HepG2 (cell line): ENCODE measurements at regions not wholly inside any gene's neighbourhood (a gene's known extent, or its start where the extent isn't known, plus 50 kb on each side); places are given as distances from the start of the nearest gene placed in this dataset.

Experiments
- ATAC-seq: fragments of 200-7000 bp; cut with Tn5 transposase; 3 replicates; pipeline ENCODE4 v1.9.1; 2020; ENCODE audit warnings: mild to moderate bottlenecking, moderate library complexity
- BruUV-seq: library from RNA; stranded (reverse); fragments of 400-500 nt; replicated peaks from 2 replicates; lab custom pipeline; 2021; lab: Mats Ljungman, UMichigan
- CTCF ChIA-PET: fragments of 300-600 bp; formaldehyde crosslinking; extraction: SDS; loops from one replicate; lab custom pipeline; 2021; ENCODE audit warnings: low total read pairs, inconsistent platforms, low intra/inter-chr PET ratio; lab: Yijun Ruan, JAX
- POLR2A ChIA-PET: fragments of 350-600 bp; sonication (Branson Sonifier 250); formaldehyde crosslinking; loops from one replicate; lab custom pipeline; 2020; ENCODE audit warnings: antibody characterized with exemption, inconsistent platforms; lab: Yijun Ruan, JAX
- DNase-seq: peaks from one replicate; pipeline ENCODE4 v3.0.0-alpha.2; 2015; ENCODE audit warnings: low spot score
- FAIRE-seq: peaks from 3 replicates; lab custom pipeline; 2011; peaks lifted over from hg19 to GRCh38; lab: Jason Lieb, UNC
- H2AFZ ChIP-seq: one replicate; pipeline ENCODE4 v1.6.1; 2011; ENCODE audit warnings: low read length, inconsistent platforms
- H3K27ac ChIP-seq: fragments of 300-600 bp; 3 replicates; pipeline ENCODE4 v1.8.0; 2011; ENCODE audit warnings: mixed run types, mild to moderate bottlenecking, mixed read lengths, low read length, inconsistent platforms; ENCODE audit not compliant: insufficient read depth; ENCODE audit errors: extremely low read length
- H3K27me3 ChIP-seq, 2 experiments: fragments of 200-600 bp in 1 of 2; 2 replicates in 1 of 2; 3 replicates in 1 of 2; pipeline versions ENCODE4 v1.6.0 to v1.8.0; 2011; ENCODE audit warnings: low read length in 2 of 2, mild to moderate bottlenecking in 2 of 2, moderate library complexity in 2 of 2, inconsistent platforms in 1 of 2; ENCODE audit not compliant: insufficient read depth in 2 of 2, control insufficient read depth in 1 of 2
- H3K36me3 ChIP-seq, 2 experiments: fragments of 200-600 bp in 1 of 2; replicated peaks in 1 of 2; 2 replicates in 1 of 2; 3 replicates in 1 of 2; pipeline versions ENCODE4 v1.5.1 to v1.8.0; 2011; ENCODE audit warnings: low read length in 2 of 2, inconsistent platforms in 1 of 2; ENCODE audit not compliant: insufficient read depth in 2 of 2, control insufficient read depth in 1 of 2
- H3K4me1 ChIP-seq: 2 replicates; pipeline ENCODE4 v1.5.1; 2012; ENCODE audit warnings: low read length, inconsistent platforms; ENCODE audit not compliant: insufficient read depth
- H3K4me2 ChIP-seq: 2 replicates; pipeline ENCODE4 v1.6.0; 2011; ENCODE audit warnings: low read depth, low read length, inconsistent platforms
- H3K4me3 ChIP-seq, 3 experiments: fragments of 200-600 bp in 1 of 3; sonication (generic), shearing (Covaris generic) in 1 of 3; replicated peaks in 1 of 3; 2 replicates each; pipeline ENCODE4 v1.5.1; 2011 to 2016; ENCODE audit warnings: low read length in 3 of 3, inconsistent platforms in 2 of 3, low read depth in 2 of 3, mild to moderate bottlenecking in 2 of 3, control low read depth in 1 of 3, mixed read lengths in 1 of 3; ENCODE audit not compliant: insufficient read depth in 1 of 3
- H3K79me2 ChIP-seq: one replicate; pipeline ENCODE4 v1.6.1; 2011; ENCODE audit warnings: low read length, inconsistent platforms; ENCODE audit not compliant: insufficient read depth
- H3K9ac ChIP-seq: 2 replicates; pipeline ENCODE4 v1.6.0; 2011; ENCODE audit warnings: mild to moderate bottlenecking, low read depth, low read length, inconsistent platforms; ENCODE audit not compliant: insufficient read depth
- H3K9me3 ChIP-seq: 2 replicates; pipeline ENCODE4 v1.5.1; 2012; ENCODE audit warnings: mild to moderate bottlenecking, low read length
- H4K20me1 ChIP-seq: 2 replicates; pipeline ENCODE4 v1.6.0; 2011; ENCODE audit warnings: inconsistent platforms, mild to moderate bottlenecking, low read length, moderate library complexity; ENCODE audit not compliant: insufficient read depth
- ATF5 ChIP-seq: sonication (generic); formaldehyde crosslinking; IDR thresholded peaks from 2 replicates; pipeline ENCODE4 v1.4.0; 2020; ENCODE audit warnings: mild to moderate bottlenecking, low read depth, missing genetic modification reagents
- CEBPB ChIP-seq: IDR thresholded peaks from 2 replicates; pipeline ENCODE4 v1.6.1; 2011; ENCODE audit warnings: low read depth, low read length, improper control_type of control experiment, borderline replicate concordance
- MAFF ChIP-seq: IDR thresholded peaks from 2 replicates; pipeline ENCODE4 v1.6.1; 2011; ENCODE audit warnings: low read depth, low read length, improper control_type of control experiment
- MED13 ChIP-seq: sonication (generic); formaldehyde crosslinking; IDR thresholded peaks from 2 replicates; pipeline ENCODE4 v1.5.0; 2020; ENCODE audit warnings: missing genetic modification reagents
- NFIB ChIP-seq: sonication (generic); formaldehyde crosslinking; IDR thresholded peaks from 2 replicates; pipeline ENCODE4 v1.9.0; 2021; ENCODE audit warnings: missing genetic modification reagents, mild to moderate bottlenecking, borderline replicate concordance
- NR1H2 ChIP-seq: sonication (generic); formaldehyde crosslinking; IDR thresholded peaks from 2 replicates; pipeline ENCODE4 v1.8.1; 2022; ENCODE audit warnings: low read depth, missing genetic modification reagents, borderline replicate concordance
- PAF1 ChIP-seq: IDR thresholded peaks from 2 replicates; pipeline ENCODE4 v1.6.1; 2016; ENCODE audit warnings: missing genetic modification reagents, missing compliant biosample characterization
- RARA ChIP-seq: IDR thresholded peaks from 2 replicates; pipeline ENCODE4 v1.6.1; 2016; ENCODE audit warnings: missing genetic modification reagents, missing compliant biosample characterization
- SP4 ChIP-seq: sonication (generic); formaldehyde crosslinking; IDR thresholded peaks from 2 replicates; pipeline ENCODE4 v1.8.1; 2023; ENCODE audit warnings: mild to moderate bottlenecking, missing genetic modification reagents
- ZNF7 ChIP-seq: IDR thresholded peaks from 2 replicates; pipeline ENCODE4 v1.6.1; 2016; ENCODE audit warnings: missing biosample characterization, missing genetic modification reagents
- ZNF703 ChIP-seq: sonication (generic); formaldehyde crosslinking; IDR thresholded peaks from 2 replicates; pipeline ENCODE4 v1.5.1; 2020; ENCODE audit warnings: missing genetic modification reagents, mild to moderate bottlenecking, moderate library complexity, borderline replicate concordance
- ZNF878 ChIP-seq: sonication (generic); formaldehyde crosslinking; IDR thresholded peaks from 2 replicates; pipeline ENCODE4 v1.8.1; 2023; ENCODE audit warnings: mild to moderate bottlenecking, missing genetic modification reagents, moderate library complexity
- WGBS: methylation state at CpG from one replicate; pipeline ENCODE4 v1.1.6; 2017; ENCODE audit warnings: low lambda C conversion rate; 5-methylcytosine and 5-hydroxymethylcytosine counted together
- in situ Hi-C: cut with HindIII; loops from 2 replicates; pipeline ENCODE4 v1.10.0; 2017; ENCODE audit warnings: low pct_unique_long_range_greater_than_20kb; ENCODE audit not compliant: extremely low pct_ligation_motif_present
- intact Hi-C: fragments of 100-400 bp; cut with micrococcal nuclease; formaldehyde crosslinking; loops from one replicate; pipeline ENCODE4 v1.10.0; 2022; ENCODE audit not compliant: unreplicated experiment
- TF ChIP-seq, protein P1 (sequence below): sonication (generic); formaldehyde crosslinking; IDR thresholded peaks from 2 replicates; pipeline ENCODE4 v1.5.0; 2020; ENCODE audit warnings: mild to moderate bottlenecking, missing genetic modification reagents, borderline replicate concordance
- TF ChIP-seq, protein P2 (sequence below): fragments of 450-650 bp; IDR thresholded peaks from 2 replicates; pipeline ENCODE4 v1.6.1; 2017
- TF ChIP-seq, protein P3 (sequence below): sonication (generic); formaldehyde crosslinking; IDR thresholded peaks from 2 replicates; pipeline ENCODE4 v1.8.1; 2023; ENCODE audit warnings: mild to moderate bottlenecking, inconsistent platforms, moderate library complexity, missing genetic modification reagents, borderline replicate concordance
- TF ChIP-seq, protein P4 (sequence below): sonication (generic); formaldehyde crosslinking; IDR thresholded peaks from 2 replicates; pipeline ENCODE4 v1.5.0; 2020; ENCODE audit warnings: missing genetic modification reagents

- Histone ChIP-seq H3K79me2 (no peaks in the 10 kb centered on the region), H3K4me2 (no peak overlapping the region), H3K36me3 (no peaks in the 10 kb centered on the region), H3K27ac (no peak overlapping the region), H3K9me3 (no peaks in the 10 kb centered on the region), H4K20me1 (no peaks in the 10 kb centered on the region), H2AFZ (no peak overlapping the region), H3K9ac (no peak overlapping the region), H3K4me1 (no peaks in the 10 kb centered on the region), H3K27me3 (peaks cover 0 to 5% of the 10 kb centered on the region in 2 experiments; a peak in 3 of 5 replicates), H3K4me3 (no peak overlapping the region)
- no peak for ATAC-seq
- ChIA-PET CTCF (no interaction called here), POLR2A (no interaction called here)
- intact Hi-C loops (no loop called here), in situ Hi-C loops (no loop called here)
- DNase-seq, result no peak
- FAIRE-seq, result no peak
- 49% methylated on average over 8 of the region's 8 CpGs for WGBS
- no TSS peak for BruUV-seq
- TF ChIP-seq RARA (CRISPR knock-in tag) (no peak), MED13 (CRISPR knock-in tag) (no peak), MAFF (peak; percentile 79), ZNF878 (CRISPR knock-in tag) (no peak), ZNF703 (CRISPR knock-in tag) (no peak), PAF1 (CRISPR knock-in tag) (no peak), NFIB (CRISPR knock-in tag) (no peak), SP4 (CRISPR knock-in tag) (no peak), CEBPB (peak; percentile 54), NR1H2 (CRISPR knock-in tag) (no peak), ZNF7 (no peak), ATF5 (CRISPR knock-in tag) (no peak)
- TF ChIP-seq, protein P1, sequence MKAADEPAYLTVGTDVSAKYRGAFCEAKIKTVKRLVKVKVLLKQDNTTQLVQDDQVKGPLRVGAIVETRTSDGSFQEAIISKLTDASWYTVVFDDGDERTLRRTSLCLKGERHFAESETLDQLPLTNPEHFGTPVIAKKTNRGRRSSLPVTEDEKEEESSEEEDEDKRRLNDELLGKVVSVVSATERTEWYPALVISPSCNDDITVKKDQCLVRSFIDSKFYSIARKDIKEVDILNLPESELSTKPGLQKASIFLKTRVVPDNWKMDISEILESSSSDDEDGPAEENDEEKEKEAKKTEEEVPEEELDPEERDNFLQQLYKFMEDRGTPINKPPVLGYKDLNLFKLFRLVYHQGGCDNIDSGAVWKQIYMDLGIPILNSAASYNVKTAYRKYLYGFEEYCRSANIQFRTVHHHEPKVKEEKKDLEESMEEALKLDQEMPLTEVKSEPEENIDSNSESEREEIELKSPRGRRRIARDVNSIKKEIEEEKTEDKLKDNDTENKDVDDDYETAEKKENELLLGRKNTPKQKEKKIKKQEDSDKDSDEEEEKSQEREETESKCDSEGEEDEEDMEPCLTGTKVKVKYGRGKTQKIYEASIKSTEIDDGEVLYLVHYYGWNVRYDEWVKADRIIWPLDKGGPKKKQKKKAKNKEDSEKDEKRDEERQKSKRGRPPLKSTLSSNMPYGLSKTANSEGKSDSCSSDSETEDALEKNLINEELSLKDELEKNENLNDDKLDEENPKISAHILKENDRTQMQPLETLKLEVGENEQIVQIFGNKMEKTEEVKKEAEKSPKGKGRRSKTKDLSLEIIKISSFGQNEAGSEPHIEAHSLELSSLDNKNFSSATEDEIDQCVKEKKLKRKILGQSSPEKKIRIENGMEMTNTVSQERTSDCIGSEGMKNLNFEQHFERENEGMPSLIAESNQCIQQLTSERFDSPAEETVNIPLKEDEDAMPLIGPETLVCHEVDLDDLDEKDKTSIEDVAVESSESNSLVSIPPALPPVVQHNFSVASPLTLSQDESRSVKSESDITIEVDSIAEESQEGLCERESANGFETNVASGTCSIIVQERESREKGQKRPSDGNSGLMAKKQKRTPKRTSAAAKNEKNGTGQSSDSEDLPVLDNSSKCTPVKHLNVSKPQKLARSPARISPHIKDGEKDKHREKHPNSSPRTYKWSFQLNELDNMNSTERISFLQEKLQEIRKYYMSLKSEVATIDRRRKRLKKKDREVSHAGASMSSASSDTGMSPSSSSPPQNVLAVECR (CRISPR knock-in tag), result no peak
- TF ChIP-seq, protein P2, sequence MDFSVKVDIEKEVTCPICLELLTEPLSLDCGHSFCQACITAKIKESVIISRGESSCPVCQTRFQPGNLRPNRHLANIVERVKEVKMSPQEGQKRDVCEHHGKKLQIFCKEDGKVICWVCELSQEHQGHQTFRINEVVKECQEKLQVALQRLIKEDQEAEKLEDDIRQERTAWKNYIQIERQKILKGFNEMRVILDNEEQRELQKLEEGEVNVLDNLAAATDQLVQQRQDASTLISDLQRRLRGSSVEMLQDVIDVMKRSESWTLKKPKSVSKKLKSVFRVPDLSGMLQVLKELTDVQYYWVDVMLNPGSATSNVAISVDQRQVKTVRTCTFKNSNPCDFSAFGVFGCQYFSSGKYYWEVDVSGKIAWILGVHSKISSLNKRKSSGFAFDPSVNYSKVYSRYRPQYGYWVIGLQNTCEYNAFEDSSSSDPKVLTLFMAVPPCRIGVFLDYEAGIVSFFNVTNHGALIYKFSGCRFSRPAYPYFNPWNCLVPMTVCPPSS, result no peak
- TF ChIP-seq, protein P3, sequence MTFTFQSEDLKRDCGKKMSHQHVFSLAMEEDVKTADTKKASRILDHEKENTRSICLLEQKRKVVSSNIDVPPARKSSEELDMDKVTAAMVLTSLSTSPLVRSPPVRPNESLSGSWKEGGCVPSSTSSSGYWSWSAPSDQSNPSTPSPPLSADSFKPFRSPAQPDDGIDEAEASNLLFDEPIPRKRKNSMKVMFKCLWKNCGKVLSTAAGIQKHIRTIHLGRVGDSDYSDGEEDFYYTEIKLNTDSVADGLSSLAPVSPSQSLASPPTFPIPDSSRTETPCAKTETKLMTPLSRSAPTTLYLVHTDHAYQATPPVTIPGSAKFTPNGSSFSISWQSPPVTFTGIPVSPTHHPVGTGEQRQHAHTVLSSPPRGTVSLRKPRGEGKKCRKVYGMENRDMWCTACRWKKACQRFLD (CRISPR knock-in tag), result no peak
- TF ChIP-seq, protein P4, sequence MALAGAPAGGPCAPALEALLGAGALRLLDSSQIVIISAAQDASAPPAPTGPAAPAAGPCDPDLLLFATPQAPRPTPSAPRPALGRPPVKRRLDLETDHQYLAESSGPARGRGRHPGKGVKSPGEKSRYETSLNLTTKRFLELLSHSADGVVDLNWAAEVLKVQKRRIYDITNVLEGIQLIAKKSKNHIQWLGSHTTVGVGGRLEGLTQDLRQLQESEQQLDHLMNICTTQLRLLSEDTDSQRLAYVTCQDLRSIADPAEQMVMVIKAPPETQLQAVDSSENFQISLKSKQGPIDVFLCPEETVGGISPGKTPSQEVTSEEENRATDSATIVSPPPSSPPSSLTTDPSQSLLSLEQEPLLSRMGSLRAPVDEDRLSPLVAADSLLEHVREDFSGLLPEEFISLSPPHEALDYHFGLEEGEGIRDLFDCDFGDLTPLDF (CRISPR knock-in tag), result no peak
These were observed 281.9 kb upstream of the MAF start for GRCh38 chr16:79882340-79883005.
